ENCODE measurements at regions not wholly inside any gene's neighbourhood (a gene's known extent, or its start where the extent isn't known, plus 50 kb on each side); places are given as distances from the start of the nearest gene placed in this dataset.
"Not testable (repeated sequence)": the region's sequence is repeated elsewhere in the genome, so short reads cannot be mapped to it uniquely, and the experiment has no call there.

GRCh38 chr12:131280426-131280825 lies 326.7 kb downstream of the ADGRD1 start:
- Mint-ChIP-seq H3K27me3 (ENCODE audit: low read depth) (no peaks in the 10 kb centered on the region), H3K36me3 (ENCODE audit: low read depth) (no peaks in the 10 kb centered on the region), H3K4me1 (peaks cover 15% of the 10 kb centered on the region), H3K9me3 (peaks cover 3% of the 10 kb centered on the region), H3K27ac (ENCODE audit: unreplicated experiment) (no peak overlapping the region), H3K4me3 (no peak overlapping the region)
- no peak for TF ChIP-seq CTCF (conservative IDR thresholded peaks at IDR 0.05)
- no peak for DNase-seq (ENCODE audit: low read depth, low spot score)

DNA sequence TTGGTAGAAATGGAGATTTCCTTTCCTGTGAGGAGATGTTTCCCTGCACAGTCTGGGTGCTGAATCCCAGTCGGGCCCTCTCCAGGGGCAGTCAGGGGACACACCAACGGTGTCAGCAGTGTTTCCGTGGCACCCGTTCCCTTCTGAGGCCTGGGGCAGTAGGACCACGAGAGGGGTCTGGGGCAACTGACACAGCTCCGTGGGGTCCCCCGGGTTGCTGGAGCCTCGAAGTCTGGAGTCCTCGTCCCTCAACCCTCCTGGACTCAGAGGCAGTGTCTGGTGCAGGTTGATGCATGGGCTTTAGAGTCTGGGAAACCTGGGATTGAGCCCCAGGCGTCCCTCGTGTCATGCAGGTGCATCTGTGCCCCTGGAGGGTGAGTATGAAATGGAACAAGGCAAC lies 327.3 kb downstream of the ADGRD1 start:
- DNase-seq (ENCODE audit: low read depth, low spot score) = no peak
- H3K36me3 Mint-ChIP-seq (ENCODE audit: low read depth) = no peaks in the 10 kb centered on the region
- H3K4me1 Mint-ChIP-seq = peaks cover 15% of the 10 kb centered on the region
- no peak for TF ChIP-seq CTCF (conservative IDR thresholded peaks at IDR 0.05)
- H3K4me3 Mint-ChIP-seq = no peak overlapping the region
- H3K27me3 Mint-ChIP-seq (ENCODE audit: low read depth) = no peaks in the 10 kb centered on the region
- no peak overlapping the region for H3K27ac Mint-ChIP-seq (ENCODE audit: unreplicated experiment)
- H3K9me3 Mint-ChIP-seq = peaks cover 3% of the 10 kb centered on the region

GRCh38 chr12:131282292-131283080 lies 328.8 kb downstream of the ADGRD1 start:
- Mint-ChIP-seq H3K27ac (ENCODE audit: unreplicated experiment) (no peak overlapping the region), H3K4me1 (peaks cover 15% of the 10 kb centered on the region), H3K27me3 (ENCODE audit: low read depth) (no peaks in the 10 kb centered on the region), H3K36me3 (ENCODE audit: low read depth) (no peaks in the 10 kb centered on the region), H3K9me3 (peaks cover 3% of the 10 kb centered on the region), H3K4me3 (no peak overlapping the region)
- no peak for TF ChIP-seq CTCF (conservative IDR thresholded peaks at IDR 0.05)
- DNase-seq (ENCODE audit: low read depth, low spot score) = no peak

DNA sequence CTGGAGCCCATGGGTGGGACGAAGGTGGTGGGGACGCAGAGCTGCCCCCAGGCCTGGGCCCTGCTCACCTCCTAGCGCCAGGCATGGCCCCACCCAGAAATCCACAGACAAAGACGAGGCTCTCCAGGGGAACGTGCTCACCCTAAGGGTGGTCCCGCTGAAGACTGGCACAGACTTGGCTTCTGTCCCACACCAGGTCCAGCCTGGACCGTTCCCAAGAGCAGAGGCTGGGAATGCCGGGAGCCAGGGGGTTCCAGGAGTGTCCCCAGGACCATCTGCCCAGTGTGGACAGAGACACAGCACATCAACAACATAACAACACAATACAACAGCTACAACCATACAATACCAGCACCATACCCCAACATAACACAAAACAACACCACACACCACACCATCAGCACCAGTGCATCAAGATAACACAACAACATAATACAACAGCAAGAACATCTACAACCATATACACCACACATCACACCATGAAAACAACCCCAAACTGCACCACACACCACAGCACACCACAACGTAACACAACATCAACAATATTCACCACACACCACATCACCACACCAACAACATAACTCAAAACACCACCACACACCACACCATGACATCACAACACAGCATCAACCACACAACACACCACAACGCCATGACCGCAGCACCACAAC lies 329.6 kb downstream of the ADGRD1 start:
- peaks cover 3% of the 10 kb centered on the region for H3K9me3 Mint-ChIP-seq
- TF ChIP-seq CTCF (conservative IDR thresholded peaks at IDR 0.05) = no peak
- DNase-seq (ENCODE audit: low read depth, low spot score) = no peak
- no peaks in the 10 kb centered on the region for H3K36me3 Mint-ChIP-seq (ENCODE audit: low read depth)
- H3K27ac Mint-ChIP-seq (ENCODE audit: unreplicated experiment) = peak overlapping the region; percentile 89
- peaks cover 15% of the 10 kb centered on the region for H3K4me1 Mint-ChIP-seq
- no peak overlapping the region for H3K4me3 Mint-ChIP-seq
- H3K27me3 Mint-ChIP-seq (ENCODE audit: low read depth) = no peaks in the 10 kb centered on the region

- not testable (repeated sequence) for DNase-seq (ENCODE audit: low read depth, low spot score); H3K9me3 Mint-ChIP-seq; H3K36me3 Mint-ChIP-seq (ENCODE audit: low read depth); H3K27me3 Mint-ChIP-seq (ENCODE audit: low read depth); H3K4me3 Mint-ChIP-seq
- H3K4me1 Mint-ChIP-seq = peaks cover 15% of the 10 kb centered on the region
- H3K27ac Mint-ChIP-seq (ENCODE audit: unreplicated experiment) = peak overlapping the region; percentile 89
Observed at GRCh38 chr12:131283862-131284825, 330.4 kb downstream of the ADGRD1 start.

DNA sequence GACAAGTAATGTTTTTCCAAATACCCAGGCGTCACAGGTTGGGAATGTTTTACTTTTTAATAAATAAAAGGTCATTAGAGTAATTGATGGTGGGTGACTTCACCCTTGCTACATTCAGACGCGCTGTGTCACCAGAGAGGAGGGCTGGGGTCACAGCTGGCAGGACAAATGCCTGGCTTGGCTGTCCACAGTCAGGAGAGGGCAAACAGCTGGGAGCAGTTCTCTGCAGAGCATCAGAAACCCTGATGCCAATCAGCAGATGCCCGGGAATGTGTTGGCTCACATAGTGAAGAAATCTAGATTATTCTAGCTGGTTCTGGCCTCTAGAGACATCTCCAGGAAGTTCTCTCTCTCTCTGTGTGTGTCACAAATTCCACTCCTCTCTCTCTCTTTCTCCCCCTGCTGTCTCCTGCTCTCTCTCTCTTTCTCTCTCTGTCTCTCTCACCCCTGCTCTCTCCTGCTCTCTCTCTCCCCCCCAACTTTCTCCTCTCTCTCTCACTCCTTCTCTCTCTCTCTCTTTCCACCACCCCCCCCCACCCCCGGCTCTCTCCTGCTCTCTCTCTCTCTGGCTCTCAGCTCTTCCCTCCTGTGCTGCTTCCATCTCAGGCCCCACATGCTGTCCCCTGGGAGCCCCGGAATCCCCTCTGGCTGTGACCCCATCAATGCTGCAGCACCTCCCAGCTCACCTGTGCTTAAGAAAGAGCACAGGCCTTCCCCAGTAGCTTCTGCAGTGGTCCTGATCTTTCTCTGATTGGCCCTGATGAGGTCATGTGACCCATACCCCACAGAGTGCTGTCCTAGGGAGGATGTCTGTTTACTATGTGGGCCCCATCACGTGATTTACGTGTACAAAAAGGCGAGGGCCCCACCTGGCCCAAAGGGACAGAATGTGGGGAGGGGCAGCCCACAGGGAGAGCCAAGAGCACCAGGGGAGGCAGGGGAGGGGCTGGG lies 331.5 kb downstream of the ADGRD1 start:
- not testable (repeated sequence) for DNase-seq (ENCODE audit: low read depth, low spot score); H3K36me3 Mint-ChIP-seq (ENCODE audit: low read depth); H3K27ac Mint-ChIP-seq (ENCODE audit: unreplicated experiment); H3K27me3 Mint-ChIP-seq (ENCODE audit: low read depth); H3K9me3 Mint-ChIP-seq; H3K4me3 Mint-ChIP-seq
- H3K4me1 Mint-ChIP-seq = peaks cover 12% of the 10 kb centered on the region

- not testable (repeated sequence) for H3K36me3 Mint-ChIP-seq (ENCODE audit: low read depth); H3K27me3 Mint-ChIP-seq (ENCODE audit: low read depth); DNase-seq (ENCODE audit: low read depth, low spot score); H3K9me3 Mint-ChIP-seq; H3K27ac Mint-ChIP-seq (ENCODE audit: unreplicated experiment); H3K4me3 Mint-ChIP-seq
- H3K4me1 Mint-ChIP-seq = peaks cover 19% of the 10 kb centered on the region
Observed at GRCh38 chr12:131285905-131286295, 332.2 kb downstream of the ADGRD1 start.

- DNase-seq (ENCODE audit: low read depth, low spot score); H3K36me3 Mint-ChIP-seq (ENCODE audit: low read depth); H3K4me3 Mint-ChIP-seq; H3K27me3 Mint-ChIP-seq (ENCODE audit: low read depth); H3K27ac Mint-ChIP-seq (ENCODE audit: unreplicated experiment); H3K9me3 Mint-ChIP-seq: not testable (repeated sequence)
- H3K4me1 Mint-ChIP-seq = peaks cover 22% of the 10 kb centered on the region
Observed at GRCh38 chr12:131286301-131286700, 332.6 kb downstream of the ADGRD1 start.

All from neural crest cell (in vitro differentiated cells).